NCI-H2196 (cell line): ENCODE measurements at regions not wholly inside any gene's neighbourhood (a gene's known extent, or its start where the extent isn't known, plus 50 kb on each side); places are given as distances from the start of the nearest gene placed in this dataset.
A peak's percentile ranks its signal among the peaks of the same experiment; 100 is the strongest.
"Not testable (repeated sequence)": the region's sequence is repeated elsewhere in the genome, so short reads cannot be mapped to it uniquely, and the experiment has no call there.

ENCODE experiments used
- DNase-seq: peaks from one replicate; lab custom pipeline; 2025; ENCODE audit not compliant: unreplicated experiment; lab: John Stamatoyannopoulos, UW

- DNase-seq: no peak
Observed at GRCh38 chr17:36691606-36692005, 90.2 kb downstream of the MRM1 start.

- no peak for DNase-seq
Observed at GRCh38 chr17:36695082-36695481, 93.7 kb downstream of the MRM1 start.

- DNase-seq: not testable (repeated sequence)
Observed at GRCh38 chr17:36695710-36696109, 94.3 kb downstream of the MRM1 start.

GRCh38 chr17:36696805-36697204, 95.4 kb downstream of the MRM1 start:
- no peak for DNase-seq

GRCh38 chr17:36697903-36698530, 96.6 kb downstream of the MRM1 start:
- DNase-seq: no peak

GRCh38 chr17:36701429-36702099, 100.2 kb downstream of the MRM1 start:
- DNase-seq: no peak

- no peak for DNase-seq
Observed at GRCh38 chr17:36702636-36703035, 101.3 kb downstream of the MRM1 start.

- no peak for DNase-seq
Observed at GRCh38 chr17:36703860-36704266, 102.5 kb downstream of the MRM1 start.

GRCh38 chr17:36705283-36705795, 104.0 kb downstream of the MRM1 start:
- DNase-seq: no peak

GRCh38 chr17:36705874-36706731, 104.7 kb downstream of the MRM1 start:
- DNase-seq: peak; percentile 1

GRCh38 chr17:36707904-36708303, 106.5 kb downstream of the MRM1 start:
- no peak for DNase-seq

GRCh38 chr17:36714789-36715188, 113.4 kb downstream of the MRM1 start:
- no peak for DNase-seq

GRCh38 chr17:36715951-36716350, 114.6 kb downstream of the MRM1 start:
- DNase-seq: no peak

GRCh38 chr17:36717088-36717487, 115.7 kb downstream of the MRM1 start:
- DNase-seq: no peak

GRCh38 chr17:36720131-36720530, 118.7 kb downstream of the MRM1 start:
- DNase-seq: no peak

- DNase-seq: no peak
Observed at GRCh38 chr17:36721560-36722120, 120.3 kb downstream of the MRM1 start.

- DNase-seq: peak; percentile 64
Observed at GRCh38 chr17:36722121-36722902, 120.9 kb downstream of the MRM1 start.

- no peak for DNase-seq
Observed at GRCh38 chr17:36722903-36723263, 121.5 kb downstream of the MRM1 start.

GRCh38 chr17:36723459-36724025, 122.2 kb downstream of the MRM1 start:
- no peak for DNase-seq

- DNase-seq: no peak
Observed at GRCh38 chr17:36726199-36726598, 124.8 kb downstream of the MRM1 start.
